PC-3 (cell line): ENCODE measurements at regions not wholly inside any gene's neighbourhood (a gene's known extent, or its start where the extent isn't known, plus 50 kb on each side); places are given as distances from the start of the nearest gene placed in this dataset.

Experiments
- ATAC-seq: fragments of 200-7000 bp; cut with Tn5 transposase; 2 replicates; pipeline ENCODE4 v1.9.1; 2020; ENCODE audit warnings: mild to moderate bottlenecking, moderate library complexity
- BruUV-seq: library from RNA; stranded (reverse); fragments of 400-500 nt; replicated peaks from 2 replicates; lab custom pipeline; 2021; lab: Mats Ljungman, UMichigan
- CTCF ChIA-PET: fragments of 300-600 bp; sonication (Branson Sonifier 250); formaldehyde crosslinking; loops from one replicate; lab custom pipeline; 2022; ENCODE audit warnings: antibody characterized with exemption; lab: Charles Lee
- POLR2A ChIA-PET: fragments of 300-600 bp; sonication (Branson Sonifier 250); formaldehyde crosslinking; loops from one replicate; lab custom pipeline; 2022; ENCODE audit warnings: antibody characterized with exemption; ENCODE audit not compliant: unreplicated experiment; lab: Charles Lee
- DNase-seq: peaks from one replicate; pipeline ENCODE4 v3.0.0-alpha.2; 2015
- H2AFZ ChIP-seq: fragments of 300-600 bp; sonication (generic); 2 replicates; pipeline ENCODE4 v1.6.0; 2016; ENCODE audit warnings: antibody characterized with exemption, low read length
- H3F3A ChIP-seq: fragments of 300-600 bp; sonication (generic); one replicate; pipeline ENCODE4 v1.6.0; 2017; ENCODE audit warnings: antibody characterized with exemption, low read length, control low read depth, mild to moderate bottlenecking; ENCODE audit not compliant: unreplicated experiment
- H3K27ac ChIP-seq: fragments of 300-600 bp; sonication (generic); 2 replicates; pipeline ENCODE4 v1.5.1; 2016; ENCODE audit warnings: mild to moderate bottlenecking, low read length
- H3K27me3 ChIP-seq: fragments of 300-600 bp; sonication (generic); 2 replicates; pipeline ENCODE4 v1.6.1; 2016; ENCODE audit warnings: low read length, mixed read lengths
- H3K36me3 ChIP-seq: fragments of 300-600 bp; sonication (generic); 2 replicates; pipeline ENCODE4 v1.6.1; 2016; ENCODE audit warnings: low read depth, mixed run types, low read length, mixed read lengths
- H3K4me1 ChIP-seq: fragments of 300-600 bp; sonication (generic); 2 replicates; pipeline ENCODE4 v1.5.1; 2016; ENCODE audit warnings: low read length; ENCODE audit not compliant: insufficient read depth
- H3K4me2 ChIP-seq: fragments of 300-600 bp; sonication (generic); 2 replicates; pipeline ENCODE4 v1.6.0; 2016; ENCODE audit warnings: low read length
- H3K4me3 ChIP-seq: fragments of 300-600 bp; sonication (generic); 2 replicates; pipeline ENCODE4 v1.5.1; 2016; ENCODE audit warnings: mild to moderate bottlenecking, low read length, mixed read lengths
- H3K79me2 ChIP-seq: fragments of 300-600 bp; sonication (generic); 2 replicates; pipeline ENCODE4 v1.6.1; 2017; ENCODE audit warnings: low read length, mixed read lengths
- H3K9ac ChIP-seq: fragments of 300-600 bp; sonication (generic); 2 replicates; pipeline ENCODE4 v1.6.0; 2016; ENCODE audit warnings: mild to moderate bottlenecking, low read length
- H3K9me2 ChIP-seq: fragments of 300-600 bp; sonication (generic); replicated peaks from 2 replicates; pipeline ENCODE4 v1.6.1; 2016; ENCODE audit warnings: mixed run types, low read length, mixed read lengths
- H3K9me3 ChIP-seq: fragments of 300-600 bp; sonication (generic); 2 replicates; pipeline ENCODE4 v1.6.1; 2016; ENCODE audit warnings: low read length, mixed read lengths
- H4K20me1 ChIP-seq: fragments of 300-600 bp; sonication (generic); 2 replicates; pipeline ENCODE4 v1.6.1; 2016; ENCODE audit warnings: low read length, mixed read lengths
- EZH2 ChIP-seq: fragments of 300-600 bp; sonication (generic); IDR thresholded peaks from one replicate; pipeline ENCODE4 v1.6.1; 2017; ENCODE audit warnings: antibody characterized with exemption, mild to moderate bottlenecking, low read length; ENCODE audit not compliant: unreplicated experiment
- EZH2phosphoT487 ChIP-seq: fragments of 300-600 bp; sonication (generic); IDR thresholded peaks from 2 replicates; pipeline ENCODE4 v1.6.1; 2018; ENCODE audit warnings: mild to moderate bottlenecking, antibody characterized with exemption, low read length, borderline replicate concordance
- intact Hi-C: fragments of 100-400 bp; cut with micrococcal nuclease; formaldehyde crosslinking; loops from 2 replicates; pipeline ENCODE4 v1.9.0; 2023
- TF ChIP-seq, protein P1 (sequence below): fragments of 300-600 bp; sonication (generic); conservative IDR thresholded peaks from 2 replicates; pipeline ENCODE4 v1.5.1; 2017; ENCODE audit warnings: antibody characterized with exemption, low read depth, mild to moderate bottlenecking, low read length

DNA sequence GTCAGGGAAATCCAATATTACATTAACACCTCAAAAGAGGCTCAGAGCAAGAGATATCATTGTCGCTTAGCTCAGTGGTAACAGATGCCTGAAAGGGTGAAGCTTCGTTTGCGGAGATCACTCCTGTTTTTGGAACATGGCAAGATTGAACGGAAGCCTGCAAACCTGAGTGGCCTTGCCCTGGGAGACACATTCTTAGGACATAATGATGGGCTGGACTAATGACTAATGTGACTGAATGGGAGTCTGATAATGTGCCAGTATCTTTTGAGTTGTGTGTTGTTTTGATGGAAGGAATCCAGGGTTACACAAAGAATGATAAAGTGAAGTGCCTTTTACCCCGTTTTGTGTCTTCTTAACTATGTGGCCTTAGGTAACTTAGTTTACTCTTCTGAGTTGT is 109.3 kb upstream of the IFNG-AS1 start:
- ATAC-seq (no peak), DNase-seq (no peak)
- 0 out of 2 replicates have a peak, but pooled peaks cover 2% of the 10 kb centered on the region for H3K9me2 ChIP-seq
- no peak overlapping the region for H3K27ac ChIP-seq
- TF ChIP-seq EZH2phosphoT487 (no peak), EZH2 (no peak)
- TF ChIP-seq, protein P1, sequence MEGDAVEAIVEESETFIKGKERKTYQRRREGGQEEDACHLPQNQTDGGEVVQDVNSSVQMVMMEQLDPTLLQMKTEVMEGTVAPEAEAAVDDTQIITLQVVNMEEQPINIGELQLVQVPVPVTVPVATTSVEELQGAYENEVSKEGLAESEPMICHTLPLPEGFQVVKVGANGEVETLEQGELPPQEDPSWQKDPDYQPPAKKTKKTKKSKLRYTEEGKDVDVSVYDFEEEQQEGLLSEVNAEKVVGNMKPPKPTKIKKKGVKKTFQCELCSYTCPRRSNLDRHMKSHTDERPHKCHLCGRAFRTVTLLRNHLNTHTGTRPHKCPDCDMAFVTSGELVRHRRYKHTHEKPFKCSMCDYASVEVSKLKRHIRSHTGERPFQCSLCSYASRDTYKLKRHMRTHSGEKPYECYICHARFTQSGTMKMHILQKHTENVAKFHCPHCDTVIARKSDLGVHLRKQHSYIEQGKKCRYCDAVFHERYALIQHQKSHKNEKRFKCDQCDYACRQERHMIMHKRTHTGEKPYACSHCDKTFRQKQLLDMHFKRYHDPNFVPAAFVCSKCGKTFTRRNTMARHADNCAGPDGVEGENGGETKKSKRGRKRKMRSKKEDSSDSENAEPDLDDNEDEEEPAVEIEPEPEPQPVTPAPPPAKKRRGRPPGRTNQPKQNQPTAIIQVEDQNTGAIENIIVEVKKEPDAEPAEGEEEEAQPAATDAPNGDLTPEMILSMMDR = no peak
- H3F3A ChIP-seq = no peaks in the 10 kb centered on the region
- no peak overlapping the region for H3K4me2 ChIP-seq
- no peaks in the 10 kb centered on the region for H3K9me3 ChIP-seq
- H2AFZ ChIP-seq = no peak overlapping the region
- H3K79me2 ChIP-seq = no peaks in the 10 kb centered on the region
- H3K4me3 ChIP-seq = no peak overlapping the region
- no peaks in the 10 kb centered on the region for H3K27me3 ChIP-seq
- H4K20me1 ChIP-seq = no peaks in the 10 kb centered on the region
- ChIA-PET POLR2A (no interaction called here), CTCF (no interaction called here)
- H3K36me3 ChIP-seq = no peaks in the 10 kb centered on the region
- H3K4me1 ChIP-seq = no peaks in the 10 kb centered on the region
- no TSS peak for BruUV-seq
- H3K9ac ChIP-seq = no peak overlapping the region
- intact Hi-C loops = no loop called here

DNA sequence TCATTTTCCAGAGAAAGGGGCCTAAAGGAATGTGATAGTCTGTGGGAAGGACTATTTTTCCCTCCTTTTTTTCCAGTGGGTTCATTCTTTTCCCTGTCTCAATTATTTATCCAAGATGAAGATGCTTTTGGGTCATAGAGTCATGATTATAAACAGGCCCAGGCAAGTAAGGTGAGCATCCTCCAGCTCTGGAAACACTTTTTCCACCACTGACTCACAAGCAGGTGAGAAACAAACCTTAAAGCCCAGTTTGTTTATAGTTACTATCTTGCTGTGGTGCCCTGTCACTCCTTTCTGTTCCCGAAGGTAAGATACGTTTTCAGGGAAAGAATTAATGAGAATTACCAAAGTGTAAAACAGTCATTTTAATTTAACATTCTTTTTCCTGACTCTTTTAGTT is 107.7 kb upstream of the IFNG-AS1 start:
- Histone ChIP-seq H4K20me1 (no peaks in the 10 kb centered on the region), H3K9ac (no peak overlapping the region), H3F3A (no peaks in the 10 kb centered on the region), H3K27me3 (no peaks in the 10 kb centered on the region), H2AFZ (no peak overlapping the region), H3K4me3 (no peak overlapping the region), H3K36me3 (no peaks in the 10 kb centered on the region), H3K79me2 (no peaks in the 10 kb centered on the region), H3K9me2 (0 out of 2 replicates have a peak, but pooled peaks cover 2% of the 10 kb centered on the region), H3K9me3 (no peaks in the 10 kb centered on the region), H3K27ac (no peak overlapping the region), H3K4me1 (no peaks in the 10 kb centered on the region), H3K4me2 (no peak overlapping the region)
- ChIA-PET CTCF (no interaction called here), POLR2A (no interaction called here)
- no TSS peak for BruUV-seq
- intact Hi-C loops = no loop called here
- ATAC-seq = no peak
- DNase-seq = no peak
- TF ChIP-seq EZH2 (no peak), EZH2phosphoT487 (no peak)
- TF ChIP-seq, protein P1 = no peak

DNA sequence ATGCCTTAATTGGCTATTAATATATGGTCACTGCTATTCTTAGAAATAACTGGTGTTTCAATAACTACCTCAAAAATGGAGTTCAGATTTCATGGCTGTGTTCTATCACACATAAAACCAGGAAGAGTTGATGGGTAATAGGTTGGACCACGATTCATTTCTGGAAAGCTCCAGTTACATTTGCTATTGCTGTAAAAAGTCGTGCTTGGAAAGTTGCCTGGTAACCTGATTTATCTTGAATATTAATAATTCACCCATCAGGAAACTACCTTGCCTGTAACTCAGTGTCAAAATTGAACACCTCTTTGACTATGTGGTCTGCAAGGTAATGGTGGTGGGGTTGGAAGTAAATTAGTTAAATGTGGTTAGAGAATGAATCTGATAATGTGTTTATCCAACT is 104.7 kb upstream of the IFNG-AS1 start:
- Histone ChIP-seq H3K36me3 (no peaks in the 10 kb centered on the region), H3K9me2 (0 out of 2 replicates have a peak, but pooled peaks cover 2% of the 10 kb centered on the region), H3K9ac (no peak overlapping the region), H3F3A (no peaks in the 10 kb centered on the region), H3K4me1 (no peaks in the 10 kb centered on the region), H3K4me3 (no peak overlapping the region), H2AFZ (no peak overlapping the region), H4K20me1 (no peaks in the 10 kb centered on the region), H3K9me3 (no peaks in the 10 kb centered on the region), H3K4me2 (no peak overlapping the region), H3K79me2 (no peaks in the 10 kb centered on the region), H3K27me3 (no peaks in the 10 kb centered on the region), H3K27ac (no peak overlapping the region)
- ChIA-PET CTCF (no interaction called here), POLR2A (no interaction called here)
- no peak for TF ChIP-seq EZH2phosphoT487
- TF ChIP-seq, protein P1 = no peak
- no peak for TF ChIP-seq EZH2
- intact Hi-C loops = no loop called here
- no peak for ATAC-seq
- no TSS peak for BruUV-seq
- no peak for DNase-seq
